ENCODE measurements at regions not wholly inside any gene's neighbourhood (a gene's known extent, or its start where the extent isn't known, plus 50 kb on each side); places are given as distances from the start of the nearest gene placed in this dataset.

- DNase-seq (no peak), ATAC-seq (ENCODE audit: low FRiP score in 2 of 2) (peak in 1 of 2 donors; percentile 40)
- TF ChIP-seq EP300 (IDR thresholded peaks at IDR 0.05) (no peak), CTCF (IDR thresholded peaks at IDR 0.05) (no peak), POLR2AphosphoS5 (IDR thresholded peaks at IDR 0.05) (no peak), POLR2A (IDR thresholded peaks at IDR 0.05) (no peak)
- no peaks in the 10 kb centered on the region for H3K36me3 ChIP-seq
- no peaks in the 10 kb centered on the region for H3K4me1 ChIP-seq
- H3K27ac ChIP-seq: no peak overlapping the region
- no peaks in the 10 kb centered on the region for H3K9me3 ChIP-seq
- H3K4me3 ChIP-seq: no peak overlapping the region
- WGBS, 2 donors: 74% methylated on average over 4 of the region's 4 CpGs
- H3K27me3 ChIP-seq: no peaks in the 10 kb centered on the region
Measured at GRCh38 chr9:108108280-108108851, 618.8 kb upstream of the KLF4 start.

- no peaks in the 10 kb centered on the region for H3K27me3 ChIP-seq
- ATAC-seq (ENCODE audit: low FRiP score in 2 of 2): peak in 1 of 2 donors; percentile 77
- TF ChIP-seq POLR2A (IDR thresholded peaks at IDR 0.05) (no peak), EP300 (IDR thresholded peaks at IDR 0.05) (no peak), CTCF (IDR thresholded peaks at IDR 0.05) (no peak)
- H3K36me3 ChIP-seq: no peaks in the 10 kb centered on the region
- WGBS, 2 donors: 86 to 92% methylated on average over 5 of the region's 5 CpGs
- H3K9me3 ChIP-seq: no peaks in the 10 kb centered on the region
- no peaks in the 10 kb centered on the region for H3K4me1 ChIP-seq
- H3K27ac ChIP-seq: no peak overlapping the region
- no peak overlapping the region for H3K4me3 ChIP-seq
- no peak for DNase-seq
Measured at GRCh38 chr9:108105885-108106284, 616.3 kb upstream of the KLF4 start.

- TF ChIP-seq EP300 (IDR thresholded peaks at IDR 0.05): no peak
- 60 to 74% methylated on average over 1 of the region's 1 CpG for WGBS, 2 donors
- Histone ChIP-seq H3K4me1 (no peaks in the 10 kb centered on the region), H3K9me3 (no peaks in the 10 kb centered on the region), H3K36me3 (no peaks in the 10 kb centered on the region), H3K4me3 (no peak overlapping the region), H3K27ac (no peak overlapping the region), H3K27me3 (no peaks in the 10 kb centered on the region)
- DNase-seq (no peak), ATAC-seq (ENCODE audit: low FRiP score in 2 of 2) (no peak)
Measured at GRCh38 chr9:108104991-108105390, 615.4 kb upstream of the KLF4 start.

- peak in 1 of 2 donors; percentile 47 for ATAC-seq (ENCODE audit: low FRiP score in 2 of 2)
Measured at GRCh38 chr9:108103046-108103693, 613.6 kb upstream of the KLF4 start.

GRCh38 chr9:108101410-108101809 lies 611.8 kb upstream of the KLF4 start:
- Histone ChIP-seq H3K27me3 (no peaks in the 10 kb centered on the region), H3K9me3 (no peaks in the 10 kb centered on the region), H3K4me3 (no peak overlapping the region), H3K4me1 (no peaks in the 10 kb centered on the region), H3K27ac (no peak overlapping the region), H3K36me3 (no peaks in the 10 kb centered on the region)
- TF ChIP-seq POLR2A (IDR thresholded peaks at IDR 0.05): no peak
- no peak for TF ChIP-seq POLR2AphosphoS5 (IDR thresholded peaks at IDR 0.05)
- no peak for TF ChIP-seq CTCF (IDR thresholded peaks at IDR 0.05)
- TF ChIP-seq EP300 (IDR thresholded peaks at IDR 0.05): no peak
- WGBS, 2 donors: 97 to 100% methylated on average over 1 of the region's 1 CpG
- no peak for ATAC-seq (ENCODE audit: low FRiP score in 2 of 2)
- DNase-seq: no peak

More at GRCh38 chr9:108103046-108103693, 613.6 kb upstream of the KLF4 start:
- no peak overlapping the region for H3K4me3 ChIP-seq
- H3K9me3 ChIP-seq: no peaks in the 10 kb centered on the region
- no peaks in the 10 kb centered on the region for H3K27me3 ChIP-seq
- H3K36me3 ChIP-seq: no peaks in the 10 kb centered on the region
- no peak for DNase-seq
- TF ChIP-seq CTCF (IDR thresholded peaks at IDR 0.05): no peak
- no peak for TF ChIP-seq POLR2AphosphoS5 (IDR thresholded peaks at IDR 0.05)
- TF ChIP-seq POLR2A (IDR thresholded peaks at IDR 0.05): no peak
- TF ChIP-seq EP300 (IDR thresholded peaks at IDR 0.05): no peak
- no peaks in the 10 kb centered on the region for H3K4me1 ChIP-seq
- WGBS, 2 donors: 92 to 100% methylated on average over 1 of the region's 1 CpG
- H3K27ac ChIP-seq: no peak overlapping the region
